WTC11 (cell line): ENCODE measurements at regions not wholly inside any gene's neighbourhood (a gene's known extent, or its start where the extent isn't known, plus 50 kb on each side); places are given as distances from the start of the nearest gene placed in this dataset.

Experiments
- ATAC-seq: fragments of 200-7000 bp; cut with Tn5 transposase; 2 replicates; pipeline ENCODE4 v1.10.0; 2021; ENCODE audit warnings: mild to moderate bottlenecking, moderate library complexity
- CTCF ChIA-PET: fragments of 300-600 bp; sonication (Branson Sonifier 250); formaldehyde crosslinking; loops from one replicate; lab custom pipeline; 2021; ENCODE audit warnings: antibody characterized with exemption; lab: Charles Lee
- POLR2A ChIA-PET: fragments of 350-600 bp; sonication (Branson Sonifier 250); formaldehyde crosslinking; loops from one replicate; lab custom pipeline; 2021; ENCODE audit warnings: antibody characterized with exemption; lab: Charles Lee
- DNase-seq: peaks from one replicate; pipeline ENCODE4 v3.0.0; 2021; ENCODE audit warnings: low spot score
- H3K27ac Mint-ChIP-seq: 2 replicates; pipeline ENCODE4 v1.8.0; 2021; ENCODE audit warnings: mixed read lengths
- H3K27me3 Mint-ChIP-seq: 2 replicates; pipeline ENCODE4 v1.8.0; 2021; ENCODE audit warnings: low read depth, mild to moderate bottlenecking, moderate library complexity, mixed read lengths
- H3K36me3 Mint-ChIP-seq: 2 replicates; pipeline ENCODE4 v1.8.0; 2021; ENCODE audit warnings: mixed read lengths
- H3K4me1 Mint-ChIP-seq: 2 replicates; pipeline ENCODE4 v1.8.0; 2022; ENCODE audit warnings: mixed read lengths
- H3K4me3 Mint-ChIP-seq: 2 replicates; pipeline ENCODE4 v1.8.0; 2021; ENCODE audit warnings: mild to moderate bottlenecking, moderate library complexity, mixed read lengths
- H3K9me3 Mint-ChIP-seq: 2 replicates; pipeline ENCODE4 v1.8.0; 2021; ENCODE audit warnings: mixed read lengths
- GRHL2 ChIP-seq: fragments of 250-450 bp; sonication (Bioruptor Pico); IDR thresholded peaks from 2 replicates; pipeline ENCODE4 v1.8.0; 2022; ENCODE audit warnings: mild to moderate bottlenecking, moderate library complexity; ENCODE audit not compliant: insufficient replicate concordance, severe bottlenecking
- KAT7 ChIP-seq: sonication (generic); formaldehyde crosslinking; IDR thresholded peaks from 2 replicates; pipeline ENCODE4 v1.8.1; 2023; ENCODE audit warnings: missing genetic modification reagents, mild to moderate bottlenecking, borderline replicate concordance
- NR3C1 ChIP-seq: sonication (generic); formaldehyde crosslinking; conservative IDR thresholded peaks from 2 replicates; pipeline ENCODE4 v1.8.1; 2023; ENCODE audit warnings: low read depth, mild to moderate bottlenecking, missing genetic modification reagents
- OVOL2 ChIP-seq: fragments of 250-450 bp; sonication (Bioruptor Pico); IDR thresholded peaks from 2 replicates; pipeline ENCODE4 v1.9.0; 2021; ENCODE audit warnings: mild to moderate bottlenecking, borderline replicate concordance
- SMAD4 ChIP-seq: sonication (generic); formaldehyde crosslinking; IDR thresholded peaks from 2 replicates; pipeline ENCODE4 v1.8.0; 2022; ENCODE audit warnings: mild to moderate bottlenecking, missing genetic modification reagents
- ZNF416 ChIP-seq: fragments of 250-450 bp; sonication (Bioruptor Pico); IDR thresholded peaks from 2 replicates; pipeline ENCODE4 v1.9.0; 2021; ENCODE audit warnings: mild to moderate bottlenecking, inconsistent platforms
- ZNF671 ChIP-seq: fragments of 250-450 bp; sonication (Bioruptor Pico); IDR thresholded peaks from 2 replicates; pipeline ENCODE4 v1.8.0; 2021; ENCODE audit warnings: mild to moderate bottlenecking
- TF ChIP-seq, protein P1 (sequence below): fragments of 250-450 bp; sonication (Bioruptor Pico); IDR thresholded peaks from 2 replicates; pipeline ENCODE4 v1.9.0; 2021; ENCODE audit warnings: mild to moderate bottlenecking
- TF ChIP-seq, protein P2 (sequence below): fragments of 250-450 bp; sonication (Bioruptor Pico); IDR thresholded peaks from 2 replicates; pipeline ENCODE4 v1.8.0; 2021; ENCODE audit warnings: mild to moderate bottlenecking
- TF ChIP-seq, protein P3 (sequence below): fragments of 250-450 bp; sonication (Bioruptor Pico); IDR thresholded peaks from 2 replicates; pipeline ENCODE4 v2.1.2; 2022; ENCODE audit warnings: mild to moderate bottlenecking, moderate library complexity
- TF ChIP-seq, protein P4 (sequence below): sonication (generic); formaldehyde crosslinking; IDR thresholded peaks from 2 replicates; pipeline ENCODE4 v1.8.1; 2023; ENCODE audit warnings: mild to moderate bottlenecking, missing genetic modification reagents
- TF ChIP-seq, protein P5 (sequence below): sonication (generic); formaldehyde crosslinking; IDR thresholded peaks from 2 replicates; pipeline ENCODE4 v1.8.0; 2022; ENCODE audit warnings: missing genetic modification reagents
- TF ChIP-seq, protein P6 (sequence below): sonication (generic); formaldehyde crosslinking; conservative IDR thresholded peaks from 2 replicates; pipeline ENCODE4 v1.8.1; 2023; ENCODE audit warnings: mild to moderate bottlenecking, low read depth, missing genetic modification reagents, moderate library complexity

DNA sequence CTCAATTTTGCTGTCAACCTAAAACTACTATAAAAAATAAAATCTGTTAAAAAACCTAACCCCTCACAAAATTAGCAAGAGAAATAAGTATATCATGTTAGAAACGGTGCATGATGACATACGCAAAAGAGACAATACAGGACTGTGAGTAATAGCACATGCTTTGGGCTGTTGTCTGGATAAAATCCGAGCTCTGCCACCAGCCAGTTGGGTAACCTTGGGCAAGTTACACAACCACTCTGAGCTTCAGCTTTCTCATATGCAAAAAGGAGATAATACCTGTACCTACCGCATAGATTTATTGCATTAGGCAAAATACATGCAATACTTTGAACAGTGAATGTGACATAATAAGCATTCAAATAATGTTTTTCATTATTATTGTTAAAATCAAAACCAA lies 481.7 kb downstream of the TLE1 start:
- no peaks in the 10 kb centered on the region for H3K9me3 Mint-ChIP-seq
- ATAC-seq: no peak
- DNase-seq: no peak
- H3K4me1 Mint-ChIP-seq: peaks cover 3% of the 10 kb centered on the region
- no peak overlapping the region for H3K4me3 Mint-ChIP-seq
- no peaks in the 10 kb centered on the region for H3K27me3 Mint-ChIP-seq
- ChIA-PET POLR2A (no interaction called here), CTCF (no interaction called here)
- no peak overlapping the region for H3K27ac Mint-ChIP-seq
- TF ChIP-seq, protein P1, sequence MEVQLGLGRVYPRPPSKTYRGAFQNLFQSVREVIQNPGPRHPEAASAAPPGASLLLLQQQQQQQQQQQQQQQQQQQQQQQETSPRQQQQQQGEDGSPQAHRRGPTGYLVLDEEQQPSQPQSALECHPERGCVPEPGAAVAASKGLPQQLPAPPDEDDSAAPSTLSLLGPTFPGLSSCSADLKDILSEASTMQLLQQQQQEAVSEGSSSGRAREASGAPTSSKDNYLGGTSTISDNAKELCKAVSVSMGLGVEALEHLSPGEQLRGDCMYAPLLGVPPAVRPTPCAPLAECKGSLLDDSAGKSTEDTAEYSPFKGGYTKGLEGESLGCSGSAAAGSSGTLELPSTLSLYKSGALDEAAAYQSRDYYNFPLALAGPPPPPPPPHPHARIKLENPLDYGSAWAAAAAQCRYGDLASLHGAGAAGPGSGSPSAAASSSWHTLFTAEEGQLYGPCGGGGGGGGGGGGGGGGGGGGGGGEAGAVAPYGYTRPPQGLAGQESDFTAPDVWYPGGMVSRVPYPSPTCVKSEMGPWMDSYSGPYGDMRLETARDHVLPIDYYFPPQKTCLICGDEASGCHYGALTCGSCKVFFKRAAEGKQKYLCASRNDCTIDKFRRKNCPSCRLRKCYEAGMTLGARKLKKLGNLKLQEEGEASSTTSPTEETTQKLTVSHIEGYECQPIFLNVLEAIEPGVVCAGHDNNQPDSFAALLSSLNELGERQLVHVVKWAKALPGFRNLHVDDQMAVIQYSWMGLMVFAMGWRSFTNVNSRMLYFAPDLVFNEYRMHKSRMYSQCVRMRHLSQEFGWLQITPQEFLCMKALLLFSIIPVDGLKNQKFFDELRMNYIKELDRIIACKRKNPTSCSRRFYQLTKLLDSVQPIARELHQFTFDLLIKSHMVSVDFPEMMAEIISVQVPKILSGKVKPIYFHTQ (CRISPR knock-in tag): no peak
- TF ChIP-seq, protein P2, sequence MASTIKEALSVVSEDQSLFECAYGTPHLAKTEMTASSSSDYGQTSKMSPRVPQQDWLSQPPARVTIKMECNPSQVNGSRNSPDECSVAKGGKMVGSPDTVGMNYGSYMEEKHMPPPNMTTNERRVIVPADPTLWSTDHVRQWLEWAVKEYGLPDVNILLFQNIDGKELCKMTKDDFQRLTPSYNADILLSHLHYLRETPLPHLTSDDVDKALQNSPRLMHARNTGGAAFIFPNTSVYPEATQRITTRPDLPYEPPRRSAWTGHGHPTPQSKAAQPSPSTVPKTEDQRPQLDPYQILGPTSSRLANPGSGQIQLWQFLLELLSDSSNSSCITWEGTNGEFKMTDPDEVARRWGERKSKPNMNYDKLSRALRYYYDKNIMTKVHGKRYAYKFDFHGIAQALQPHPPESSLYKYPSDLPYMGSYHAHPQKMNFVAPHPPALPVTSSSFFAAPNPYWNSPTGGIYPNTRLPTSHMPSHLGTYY (CRISPR knock-in tag): no peak
- no peaks in the 10 kb centered on the region for H3K36me3 Mint-ChIP-seq

DNA sequence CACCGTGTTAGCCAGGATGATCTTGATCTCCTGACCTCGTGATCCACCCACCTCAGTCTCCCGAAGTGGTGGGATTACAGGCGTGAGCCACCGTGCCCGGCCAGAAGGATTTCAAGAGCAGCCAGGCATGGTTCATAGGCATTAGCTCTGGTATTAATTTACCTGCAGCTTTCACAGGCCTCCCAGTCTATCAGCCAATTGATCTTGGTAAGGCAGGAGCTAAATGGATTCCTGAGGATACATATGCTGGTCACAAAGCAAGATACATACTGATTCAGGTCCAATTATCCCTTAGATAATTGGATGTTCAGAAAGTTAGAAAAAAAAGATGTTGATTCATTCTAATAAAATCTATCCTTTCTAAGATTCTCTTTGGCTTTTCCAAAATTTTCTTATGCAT lies 487.1 kb downstream of the TLE1 start:
- peaks cover 12% of the 10 kb centered on the region for H3K9me3 Mint-ChIP-seq
- ChIA-PET CTCF (no interaction called here), POLR2A (no interaction called here)
- TF ChIP-seq, protein P3, sequence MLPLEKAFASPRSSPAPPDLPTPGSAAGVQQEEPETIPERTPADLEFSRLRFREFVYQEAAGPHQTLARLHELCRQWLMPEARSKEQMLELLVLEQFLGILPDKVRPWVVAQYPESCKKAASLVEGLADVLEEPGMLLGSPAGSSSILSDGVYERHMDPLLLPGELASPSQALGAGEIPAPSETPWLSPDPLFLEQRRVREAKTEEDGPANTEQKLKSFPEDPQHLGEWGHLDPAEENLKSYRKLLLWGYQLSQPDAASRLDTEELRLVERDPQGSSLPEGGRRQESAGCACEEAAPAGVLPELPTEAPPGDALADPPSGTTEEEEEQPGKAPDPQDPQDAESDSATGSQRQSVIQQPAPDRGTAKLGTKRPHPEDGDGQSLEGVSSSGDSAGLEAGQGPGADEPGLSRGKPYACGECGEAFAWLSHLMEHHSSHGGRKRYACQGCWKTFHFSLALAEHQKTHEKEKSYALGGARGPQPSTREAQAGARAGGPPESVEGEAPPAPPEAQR (CRISPR knock-in tag): no peak
- no peak for TF ChIP-seq NR3C1 (CRISPR knock-in tag)
- H3K4me1 Mint-ChIP-seq: no peaks in the 10 kb centered on the region
- no peak overlapping the region for H3K4me3 Mint-ChIP-seq
- ATAC-seq: no peak
- H3K36me3 Mint-ChIP-seq: no peaks in the 10 kb centered on the region
- no peak overlapping the region for H3K27ac Mint-ChIP-seq
- DNase-seq: no peak
- peaks cover 4% of the 10 kb centered on the region; the same call in 1 of the 2 replicates for H3K27me3 Mint-ChIP-seq

DNA sequence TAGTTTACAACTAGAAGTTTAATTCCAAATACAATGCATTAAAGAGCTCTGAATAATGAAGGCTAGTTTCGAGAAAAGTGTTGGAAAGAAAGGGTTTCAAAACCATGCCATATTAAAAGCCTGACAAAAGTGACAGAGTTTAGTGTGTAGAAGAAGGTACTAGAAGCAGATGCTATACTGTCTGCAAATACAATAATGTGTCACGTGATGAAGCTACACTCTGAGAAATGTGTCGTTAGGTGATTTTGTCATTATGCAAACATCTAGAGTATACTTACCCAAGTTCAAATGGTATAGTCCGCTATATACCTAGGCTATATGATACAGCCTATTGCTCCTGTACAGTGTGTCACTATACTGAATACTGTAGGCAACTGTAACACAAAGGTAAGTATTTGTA lies 494.1 kb downstream of the TLE1 start:
- ATAC-seq (no peak), DNase-seq (no peak)
- ChIA-PET CTCF (no interaction called here), POLR2A (no interaction called here)
- Mint-ChIP-seq H3K27ac (no peak overlapping the region), H3K9me3 (peaks cover 17% of the 10 kb centered on the region), H3K4me1 (no peaks in the 10 kb centered on the region), H3K36me3 (no peaks in the 10 kb centered on the region), H3K27me3 (peaks cover 4% of the 10 kb centered on the region; the same call in 1 of the 2 replicates), H3K4me3 (no peak overlapping the region)
- no peak for TF ChIP-seq ZNF416 (CRISPR knock-in tag)
- TF ChIP-seq KAT7 (CRISPR knock-in tag): no peak
- TF ChIP-seq, protein P4, sequence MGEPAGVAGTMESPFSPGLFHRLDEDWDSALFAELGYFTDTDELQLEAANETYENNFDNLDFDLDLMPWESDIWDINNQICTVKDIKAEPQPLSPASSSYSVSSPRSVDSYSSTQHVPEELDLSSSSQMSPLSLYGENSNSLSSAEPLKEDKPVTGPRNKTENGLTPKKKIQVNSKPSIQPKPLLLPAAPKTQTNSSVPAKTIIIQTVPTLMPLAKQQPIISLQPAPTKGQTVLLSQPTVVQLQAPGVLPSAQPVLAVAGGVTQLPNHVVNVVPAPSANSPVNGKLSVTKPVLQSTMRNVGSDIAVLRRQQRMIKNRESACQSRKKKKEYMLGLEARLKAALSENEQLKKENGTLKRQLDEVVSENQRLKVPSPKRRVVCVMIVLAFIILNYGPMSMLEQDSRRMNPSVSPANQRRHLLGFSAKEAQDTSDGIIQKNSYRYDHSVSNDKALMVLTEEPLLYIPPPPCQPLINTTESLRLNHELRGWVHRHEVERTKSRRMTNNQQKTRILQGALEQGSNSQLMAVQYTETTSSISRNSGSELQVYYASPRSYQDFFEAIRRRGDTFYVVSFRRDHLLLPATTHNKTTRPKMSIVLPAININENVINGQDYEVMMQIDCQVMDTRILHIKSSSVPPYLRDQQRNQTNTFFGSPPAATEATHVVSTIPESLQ: no peak
- no peak for TF ChIP-seq SMAD4
- no peak for TF ChIP-seq OVOL2 (CRISPR knock-in tag)

DNA sequence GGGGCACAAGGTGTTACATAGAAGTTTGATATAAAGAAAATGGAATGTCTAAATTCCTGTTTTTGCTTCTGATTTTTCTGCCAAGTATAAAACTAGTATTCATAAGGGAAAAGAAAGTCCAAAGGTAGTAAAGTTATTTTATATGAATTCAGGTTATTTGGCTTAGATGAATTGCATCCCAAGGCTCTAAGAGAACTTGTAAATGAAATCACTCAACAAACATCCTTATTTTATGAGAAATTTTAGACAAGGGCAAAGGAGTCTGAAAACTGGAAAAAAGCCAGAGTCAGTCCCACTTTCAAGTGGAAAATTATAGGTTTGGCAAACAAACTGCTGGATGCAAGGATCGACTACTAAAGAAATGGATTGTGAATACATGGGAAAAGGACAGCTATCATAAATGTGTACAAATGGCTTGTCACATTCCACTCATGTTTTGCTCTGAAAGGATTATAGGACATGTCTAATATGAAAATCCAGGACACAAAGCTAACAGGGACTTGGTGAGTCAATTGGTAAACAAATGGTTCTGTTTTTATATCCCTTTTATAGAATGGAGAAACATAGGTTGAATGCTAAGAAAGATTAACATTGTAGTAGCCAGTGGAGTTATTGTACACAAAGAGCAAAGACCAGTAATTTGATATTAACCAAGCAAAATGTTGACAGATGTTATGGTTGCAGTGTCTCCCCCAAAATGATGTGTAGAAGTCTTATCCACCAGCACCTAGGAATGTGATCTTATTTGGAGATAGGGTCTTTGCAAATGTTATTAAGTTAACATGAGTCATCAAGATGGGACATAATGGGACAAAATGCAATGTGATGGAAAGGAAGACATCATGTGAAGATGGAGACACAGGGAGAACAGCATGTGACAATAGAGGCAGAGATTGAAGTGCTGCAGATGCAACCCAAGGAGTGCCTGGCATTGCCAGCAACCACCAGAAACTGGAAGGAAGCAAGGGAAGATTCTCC lies 495.7 kb downstream of the TLE1 start:
- no peak overlapping the region for H3K27ac Mint-ChIP-seq
- H3K36me3 Mint-ChIP-seq: no peaks in the 10 kb centered on the region
- DNase-seq (no peak), ATAC-seq (no peak)
- H3K4me1 Mint-ChIP-seq: no peaks in the 10 kb centered on the region
- CTCF ChIA-PET: no interaction called here
- H3K9me3 Mint-ChIP-seq: peaks cover 17% of the 10 kb centered on the region
- peaks cover 4% of the 10 kb centered on the region; the same call in 1 of the 2 replicates for H3K27me3 Mint-ChIP-seq
- POLR2A ChIA-PET: no interaction called here
- H3K4me3 Mint-ChIP-seq: no peak overlapping the region
- TF ChIP-seq ZNF671 (no peak), GRHL2 (CRISPR knock-in tag) (no peak)
- TF ChIP-seq, protein P5, sequence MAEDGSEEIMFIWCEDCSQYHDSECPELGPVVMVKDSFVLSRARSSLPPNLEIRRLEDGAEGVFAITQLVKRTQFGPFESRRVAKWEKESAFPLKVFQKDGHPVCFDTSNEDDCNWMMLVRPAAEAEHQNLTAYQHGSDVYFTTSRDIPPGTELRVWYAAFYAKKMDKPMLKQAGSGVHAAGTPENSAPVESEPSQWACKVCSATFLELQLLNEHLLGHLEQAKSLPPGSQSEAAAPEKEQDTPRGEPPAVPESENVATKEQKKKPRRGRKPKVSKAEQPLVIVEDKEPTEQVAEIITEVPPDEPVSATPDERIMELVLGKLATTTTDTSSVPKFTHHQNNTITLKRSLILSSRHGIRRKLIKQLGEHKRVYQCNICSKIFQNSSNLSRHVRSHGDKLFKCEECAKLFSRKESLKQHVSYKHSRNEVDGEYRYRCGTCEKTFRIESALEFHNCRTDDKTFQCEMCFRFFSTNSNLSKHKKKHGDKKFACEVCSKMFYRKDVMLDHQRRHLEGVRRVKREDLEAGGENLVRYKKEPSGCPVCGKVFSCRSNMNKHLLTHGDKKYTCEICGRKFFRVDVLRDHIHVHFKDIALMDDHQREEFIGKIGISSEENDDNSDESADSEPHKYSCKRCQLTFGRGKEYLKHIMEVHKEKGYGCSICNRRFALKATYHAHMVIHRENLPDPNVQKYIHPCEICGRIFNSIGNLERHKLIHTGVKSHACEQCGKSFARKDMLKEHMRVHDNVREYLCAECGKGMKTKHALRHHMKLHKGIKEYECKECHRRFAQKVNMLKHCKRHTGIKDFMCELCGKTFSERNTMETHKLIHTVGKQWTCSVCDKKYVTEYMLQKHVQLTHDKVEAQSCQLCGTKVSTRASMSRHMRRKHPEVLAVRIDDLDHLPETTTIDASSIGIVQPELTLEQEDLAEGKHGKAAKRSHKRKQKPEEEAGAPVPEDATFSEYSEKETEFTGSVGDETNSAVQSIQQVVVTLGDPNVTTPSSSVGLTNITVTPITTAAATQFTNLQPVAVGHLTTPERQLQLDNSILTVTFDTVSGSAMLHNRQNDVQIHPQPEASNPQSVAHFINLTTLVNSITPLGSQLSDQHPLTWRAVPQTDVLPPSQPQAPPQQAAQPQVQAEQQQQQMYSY: no peak
- TF ChIP-seq, protein P6, sequence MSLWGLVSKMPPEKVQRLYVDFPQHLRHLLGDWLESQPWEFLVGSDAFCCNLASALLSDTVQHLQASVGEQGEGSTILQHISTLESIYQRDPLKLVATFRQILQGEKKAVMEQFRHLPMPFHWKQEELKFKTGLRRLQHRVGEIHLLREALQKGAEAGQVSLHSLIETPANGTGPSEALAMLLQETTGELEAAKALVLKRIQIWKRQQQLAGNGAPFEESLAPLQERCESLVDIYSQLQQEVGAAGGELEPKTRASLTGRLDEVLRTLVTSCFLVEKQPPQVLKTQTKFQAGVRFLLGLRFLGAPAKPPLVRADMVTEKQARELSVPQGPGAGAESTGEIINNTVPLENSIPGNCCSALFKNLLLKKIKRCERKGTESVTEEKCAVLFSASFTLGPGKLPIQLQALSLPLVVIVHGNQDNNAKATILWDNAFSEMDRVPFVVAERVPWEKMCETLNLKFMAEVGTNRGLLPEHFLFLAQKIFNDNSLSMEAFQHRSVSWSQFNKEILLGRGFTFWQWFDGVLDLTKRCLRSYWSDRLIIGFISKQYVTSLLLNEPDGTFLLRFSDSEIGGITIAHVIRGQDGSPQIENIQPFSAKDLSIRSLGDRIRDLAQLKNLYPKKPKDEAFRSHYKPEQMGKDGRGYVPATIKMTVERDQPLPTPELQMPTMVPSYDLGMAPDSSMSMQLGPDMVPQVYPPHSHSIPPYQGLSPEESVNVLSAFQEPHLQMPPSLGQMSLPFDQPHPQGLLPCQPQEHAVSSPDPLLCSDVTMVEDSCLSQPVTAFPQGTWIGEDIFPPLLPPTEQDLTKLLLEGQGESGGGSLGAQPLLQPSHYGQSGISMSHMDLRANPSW (CRISPR knock-in tag): no peak
